HG03196 (cell line): ENCODE measurements at regions not wholly inside any gene's neighbourhood (a gene's known extent, or its start where the extent isn't known, plus 50 kb on each side); places are given as distances from the start of the nearest gene placed in this dataset.

ENCODE experiments used
- ATAC-seq: cut with Tn5 transposase; IDR thresholded peaks from one replicate; pipeline ENCODE4 v1.9.1; 2021; ENCODE audit not compliant: unreplicated experiment

- no peak for ATAC-seq
Observed at GRCh38 chr18:78901923-78902794, 77.5 kb upstream of the SALL3 start.

GRCh38 chr18:78902795-78903435, 76.7 kb upstream of the SALL3 start:
- ATAC-seq: no peak

- ATAC-seq: no peak
Observed at GRCh38 chr18:78903436-78904178, 76.0 kb upstream of the SALL3 start.

GRCh38 chr18:78904179-78904531, 75.5 kb upstream of the SALL3 start:
- ATAC-seq: no peak

DNA sequence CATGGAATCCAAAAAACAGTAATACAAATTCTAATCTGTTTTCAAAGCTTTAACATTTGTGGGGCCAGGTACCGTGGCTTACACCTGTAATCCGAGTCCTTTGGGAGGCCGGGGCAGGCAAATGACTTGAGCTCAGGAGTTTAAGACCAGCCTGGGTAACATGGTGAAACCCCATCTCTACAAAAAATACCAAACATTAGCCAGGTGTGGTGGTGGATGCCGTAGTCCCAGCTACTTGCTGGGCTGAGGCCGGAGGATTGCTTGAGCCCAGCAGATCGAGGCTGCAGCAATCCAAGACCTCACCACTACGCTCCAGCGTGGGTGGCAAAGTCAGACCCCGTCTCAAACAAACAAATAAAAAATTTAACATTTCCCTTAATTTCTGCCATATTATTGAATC, 74.3 kb upstream of the SALL3 start:
- no peak for ATAC-seq

DNA sequence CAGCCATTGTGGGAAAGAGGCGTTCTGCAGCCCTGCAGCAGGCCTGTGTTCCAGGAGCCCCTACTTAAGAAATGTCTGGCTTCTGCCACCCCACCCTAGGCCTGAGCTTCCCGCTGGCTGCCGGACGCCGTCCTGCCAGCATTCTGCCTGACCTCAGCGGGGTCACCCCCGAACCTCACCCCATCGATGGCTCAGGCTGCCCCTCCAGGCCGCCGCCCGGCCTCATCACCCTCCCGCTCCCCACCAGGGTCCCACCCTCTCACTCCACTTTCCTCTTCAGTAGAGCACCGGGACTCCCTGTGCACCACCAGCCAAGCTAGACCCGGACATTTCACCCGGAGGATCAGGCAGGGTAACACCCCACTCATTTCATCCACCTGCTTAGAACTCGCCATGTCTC, 73.6 kb upstream of the SALL3 start:
- no peak for ATAC-seq

DNA sequence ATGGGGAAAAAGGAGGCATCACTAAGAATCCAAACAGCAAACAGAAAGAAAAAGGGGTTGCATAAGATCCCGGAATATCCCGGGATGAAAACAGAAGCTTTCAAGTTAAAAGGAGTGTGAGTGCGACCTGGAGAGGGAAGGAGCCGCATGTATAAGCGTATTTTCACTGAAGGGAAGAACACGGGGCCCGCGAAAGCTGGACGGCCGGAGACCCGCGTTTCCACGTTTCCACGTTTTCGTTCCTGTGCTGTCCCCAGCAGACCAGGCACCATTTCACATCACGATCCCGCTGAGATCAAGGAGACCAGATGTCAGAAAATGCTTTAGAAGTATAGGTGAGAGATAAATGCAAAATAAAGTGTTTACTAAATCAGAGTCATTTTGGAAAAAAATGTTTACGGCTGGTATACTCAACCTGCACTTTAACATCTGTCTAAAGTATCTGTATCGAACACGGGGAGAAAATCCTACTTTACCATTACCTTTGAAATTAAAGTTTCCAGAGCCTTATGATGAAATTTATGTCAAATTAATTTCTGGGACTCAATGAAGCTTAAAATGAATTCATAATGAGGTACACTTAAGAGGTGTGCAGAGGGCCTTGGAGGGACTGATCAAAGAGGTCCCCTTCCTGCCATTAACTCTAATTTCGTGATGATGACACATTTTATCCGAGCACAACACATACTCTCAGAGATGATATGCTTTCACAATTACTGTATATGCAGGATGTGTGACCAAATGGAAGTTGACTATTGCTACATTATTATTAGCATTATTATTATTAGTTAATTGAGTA, 71.0 kb upstream of the SALL3 start:
- ATAC-seq: no peak

- no peak for ATAC-seq
Observed at GRCh38 chr18:78911751-78912283, 67.8 kb upstream of the SALL3 start.

DNA sequence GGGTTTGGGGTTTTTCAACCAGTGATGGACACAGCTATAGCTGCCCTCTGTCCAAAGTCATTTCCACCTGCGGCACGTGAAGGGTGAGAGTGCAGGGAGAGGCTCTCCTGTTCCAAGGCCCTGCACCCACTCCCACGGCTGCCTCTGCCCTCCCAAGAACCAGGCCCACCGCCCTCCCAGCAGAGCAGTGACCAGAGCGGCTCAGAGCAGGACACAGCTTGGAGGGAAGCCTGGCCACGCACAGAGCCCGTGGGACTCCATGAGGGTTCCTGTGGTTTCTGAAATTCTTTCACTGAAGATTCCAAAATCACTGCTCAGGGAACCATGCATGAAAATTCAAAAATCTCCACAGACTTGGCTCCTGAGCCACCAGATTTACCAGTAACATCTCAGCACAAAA, 67.3 kb upstream of the SALL3 start:
- no peak for ATAC-seq

- no peak for ATAC-seq
Observed at GRCh38 chr18:78912844-78913243, 66.8 kb upstream of the SALL3 start.

DNA sequence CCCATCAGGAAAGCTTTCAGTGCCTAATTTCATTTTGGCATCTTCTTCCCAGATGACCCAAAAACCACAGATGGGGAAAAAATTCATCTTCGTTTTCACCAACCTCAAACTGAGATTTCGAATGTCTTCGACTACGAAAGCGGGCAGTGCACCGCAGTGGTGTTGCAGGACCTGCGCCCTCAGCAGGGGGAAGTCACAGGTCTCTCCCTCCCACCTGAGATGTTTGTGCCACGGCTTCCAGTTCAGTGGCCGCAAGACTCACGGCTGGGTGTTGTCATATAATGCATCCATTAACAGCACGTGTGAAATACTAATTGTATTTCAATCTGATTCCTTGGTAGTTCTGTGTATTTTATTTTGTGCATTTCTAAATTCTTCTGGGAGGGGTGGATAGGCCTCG, 66.2 kb upstream of the SALL3 start:
- no peak for ATAC-seq

DNA sequence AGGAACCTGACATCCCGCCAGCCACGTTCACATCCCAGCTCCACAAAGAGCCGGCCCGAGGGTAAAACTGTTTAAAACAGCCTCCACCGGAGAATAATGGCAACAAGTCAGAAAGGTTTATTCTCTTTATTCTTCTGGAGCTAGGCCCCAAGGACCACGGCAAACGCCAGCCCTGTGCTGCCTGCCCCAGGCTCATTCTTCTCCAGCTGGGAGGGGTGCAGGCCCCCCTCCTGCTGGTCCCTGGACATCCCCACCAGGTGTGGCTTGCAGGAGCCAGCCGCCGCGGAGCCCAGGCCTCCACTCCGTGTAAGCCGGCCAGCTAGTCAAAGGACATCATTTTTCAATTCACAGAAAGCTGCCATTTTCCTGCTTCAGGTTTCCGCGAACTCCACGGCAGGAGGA, 65.8 kb upstream of the SALL3 start:
- ATAC-seq: no peak

GRCh38 chr18:78914249-78914935, 65.2 kb upstream of the SALL3 start:
- ATAC-seq: no peak

DNA sequence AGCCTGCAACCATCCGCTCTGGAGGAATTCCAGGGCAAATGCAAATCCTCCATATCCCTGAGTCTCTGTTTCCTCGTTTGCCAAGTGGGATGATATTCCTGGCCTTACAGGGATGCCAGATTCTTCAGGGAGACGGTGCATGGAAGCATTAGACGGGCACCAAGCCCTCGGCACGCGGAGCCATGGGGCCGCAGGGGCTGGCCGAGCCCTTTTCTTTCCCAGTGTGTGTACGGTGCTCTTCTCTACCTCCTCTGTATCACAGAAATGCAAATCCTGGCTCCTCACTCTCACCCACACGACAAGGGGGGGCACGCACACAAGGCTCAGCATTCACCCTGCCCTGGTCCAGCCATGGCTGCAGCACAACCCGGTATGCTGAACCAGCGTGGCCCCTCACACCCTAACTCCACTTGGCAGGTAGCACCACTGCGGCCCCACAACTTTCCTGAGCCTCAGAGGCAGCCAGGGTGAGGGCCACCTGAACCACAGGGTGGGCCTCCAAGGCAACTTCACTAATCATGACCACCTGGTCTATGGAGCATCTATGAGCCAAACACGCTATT, 64.1 kb upstream of the SALL3 start:
- ATAC-seq: no peak

DNA sequence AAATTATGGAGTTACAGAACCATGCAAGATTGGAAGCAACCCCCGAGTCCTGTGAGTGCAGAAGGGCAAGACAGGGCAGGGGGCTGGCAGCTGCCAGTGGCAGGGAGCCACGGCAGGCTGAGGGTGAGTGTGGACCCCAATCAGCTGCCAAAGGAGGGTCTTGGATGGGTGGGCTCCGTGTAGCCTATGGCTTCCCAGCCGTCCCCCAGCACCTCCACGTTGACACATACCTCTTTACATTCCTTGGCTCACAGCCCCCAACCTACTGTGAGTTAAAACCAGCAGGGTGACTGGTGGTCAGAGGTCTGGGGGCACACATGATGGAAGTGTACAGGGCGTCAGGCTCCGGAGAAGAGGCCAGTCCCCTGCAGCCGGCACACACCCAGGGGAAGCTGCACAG, 60.9 kb upstream of the SALL3 start:
- no peak for ATAC-seq

DNA sequence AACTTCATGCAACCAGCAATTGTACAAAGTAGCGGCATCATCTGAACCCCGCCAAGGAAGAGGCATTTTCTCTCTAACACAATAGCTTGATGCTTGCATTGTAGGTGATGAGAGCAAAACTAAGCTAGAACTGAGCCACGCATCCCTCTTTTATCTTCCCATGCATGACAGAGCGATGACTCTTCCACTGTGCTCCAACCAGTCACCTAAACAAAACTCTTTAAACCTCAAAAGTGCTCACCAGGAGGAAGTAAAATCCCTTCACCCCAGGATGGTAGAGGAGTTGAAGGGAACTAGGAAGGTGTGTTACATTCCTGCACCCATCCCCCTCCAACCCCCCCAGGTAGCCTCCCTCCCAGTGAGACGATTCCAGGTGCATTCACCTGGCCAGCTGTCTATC, 59.7 kb upstream of the SALL3 start:
- ATAC-seq: no peak

DNA sequence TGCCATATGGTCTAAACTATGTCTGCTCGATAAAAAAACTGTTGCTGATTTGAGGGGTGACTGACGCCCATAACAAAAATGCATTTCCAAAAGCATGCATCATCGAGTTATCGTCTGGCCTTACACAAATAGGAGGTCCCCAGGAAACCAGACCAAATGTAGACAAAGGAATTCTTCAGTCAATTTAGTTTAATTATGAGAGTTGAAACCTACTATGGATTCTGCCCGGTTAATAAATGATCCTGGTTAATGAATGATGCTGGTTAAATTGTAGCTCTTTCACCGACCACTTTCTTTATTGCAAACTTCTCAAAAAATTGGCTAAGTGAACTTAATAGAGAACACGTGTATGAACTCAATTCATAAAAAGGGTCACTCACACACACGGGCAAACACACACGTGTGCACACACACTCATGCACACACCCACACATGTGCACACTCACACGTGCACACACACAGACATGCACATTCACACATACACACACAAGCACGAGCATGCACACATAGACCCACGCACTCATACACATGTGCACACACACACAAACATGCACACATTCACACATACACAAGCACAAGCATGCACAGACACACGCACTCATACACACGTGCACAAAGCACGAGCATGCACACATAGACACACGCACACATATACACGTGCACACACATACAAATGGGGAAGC, 59.0 kb upstream of the SALL3 start:
- ATAC-seq: no peak

DNA sequence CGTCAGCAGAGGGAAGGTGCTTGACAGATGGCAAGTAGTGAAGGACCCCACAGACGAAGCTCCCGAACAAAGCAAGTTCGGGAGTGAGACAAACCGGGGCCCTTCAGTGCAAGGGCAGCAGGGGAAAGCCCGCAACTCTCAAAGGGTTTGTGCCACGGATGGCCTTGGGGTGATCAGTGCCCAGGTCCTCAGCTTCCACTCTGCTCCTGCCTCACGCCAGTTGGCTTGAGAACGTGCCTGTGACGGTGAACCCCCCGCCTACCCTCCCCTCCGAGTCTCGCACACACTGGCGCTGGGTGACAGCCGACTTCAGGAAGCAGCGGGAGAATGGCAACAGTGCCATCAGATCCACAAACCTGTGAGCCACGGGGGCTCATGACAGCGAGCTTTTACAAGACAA, 56.8 kb upstream of the SALL3 start:
- ATAC-seq: no peak

- ATAC-seq: no peak
Observed at GRCh38 chr18:78924301-78924700, 55.3 kb upstream of the SALL3 start.
